ENCODE measurements at regions not wholly inside any gene's neighbourhood (a gene's known extent, or its start where the extent isn't known, plus 50 kb on each side); places are given as distances from the start of the nearest gene placed in this dataset.

GRCh38 chr13:97134364-97135095 is 87.6 kb upstream of the MBNL2 start:
- no peaks in the 10 kb centered on the region for H3K9me3 ChIP-seq (ENCODE audit: control insufficient read depth, low read length)
- H3K36me3 ChIP-seq (ENCODE audit: control insufficient read depth, insufficient read depth, low read length), result no peaks in the 10 kb centered on the region
- H3K27ac ChIP-seq (ENCODE audit: insufficient read depth, low read depth, low read length, poor library complexity, severe bottlenecking), result no peak overlapping the region
- no peak overlapping the region for H3K4me3 ChIP-seq (ENCODE audit: insufficient read depth, low read depth, low read length)
- peaks cover 10% of the 10 kb centered on the region for H3K4me1 ChIP-seq (ENCODE audit: control insufficient read depth, insufficient read depth, low read length)
- H3K27me3 ChIP-seq (ENCODE audit: control insufficient read depth, insufficient read depth, low read length, poor library complexity, severe bottlenecking), result no peaks in the 10 kb centered on the region
- WGBS, 2 experiments, result 92 to 93% methylated on average over 11 of the region's 11 CpGs

GRCh38 chr13:97135883-97136282 is 86.2 kb upstream of the MBNL2 start:
- Histone ChIP-seq H3K4me3 (ENCODE audit: insufficient read depth, low read depth, low read length) (no peak overlapping the region), H3K9me3 (ENCODE audit: control insufficient read depth, low read length) (no peaks in the 10 kb centered on the region)
- 63 to 78% methylated on average over 3 to 4 of the region's 4 CpGs for WGBS, 2 experiments

GRCh38 chr13:97136418-97136817 is 85.7 kb upstream of the MBNL2 start:
- Histone ChIP-seq H3K36me3 (ENCODE audit: control insufficient read depth, insufficient read depth, low read length) (no peaks in the 10 kb centered on the region), H3K27me3 (ENCODE audit: control insufficient read depth, insufficient read depth, low read length, poor library complexity, severe bottlenecking) (no peaks in the 10 kb centered on the region), H3K9me3 (ENCODE audit: control insufficient read depth, low read length) (no peaks in the 10 kb centered on the region), H3K27ac (ENCODE audit: insufficient read depth, low read depth, low read length, poor library complexity, severe bottlenecking) (no peak overlapping the region), H3K4me3 (ENCODE audit: insufficient read depth, low read depth, low read length) (no peak overlapping the region), H3K4me1 (ENCODE audit: control insufficient read depth, insufficient read depth, low read length) (peaks cover 9% of the 10 kb centered on the region)
- WGBS, 2 experiments, result 88 to 96% methylated on average over 3 of the region's 3 CpGs

More at GRCh38 chr13:97135883-97136282, 86.2 kb upstream of the MBNL2 start:
- no peak overlapping the region for H3K27ac ChIP-seq (ENCODE audit: insufficient read depth, low read depth, low read length, poor library complexity, severe bottlenecking)
- H3K27me3 ChIP-seq (ENCODE audit: control insufficient read depth, insufficient read depth, low read length, poor library complexity, severe bottlenecking), result no peaks in the 10 kb centered on the region
- H3K4me1 ChIP-seq (ENCODE audit: control insufficient read depth, insufficient read depth, low read length), result peaks cover 10% of the 10 kb centered on the region
- H3K36me3 ChIP-seq (ENCODE audit: control insufficient read depth, insufficient read depth, low read length), result no peaks in the 10 kb centered on the region

GRCh38 chr13:97139691-97140090 is 82.4 kb upstream of the MBNL2 start:
- Histone ChIP-seq H3K27ac (ENCODE audit: insufficient read depth, low read depth, low read length, poor library complexity, severe bottlenecking) (no peak overlapping the region), H3K9me3 (ENCODE audit: control insufficient read depth, low read length) (no peaks in the 10 kb centered on the region), H3K4me1 (ENCODE audit: control insufficient read depth, insufficient read depth, low read length) (no peaks in the 10 kb centered on the region), H3K36me3 (ENCODE audit: control insufficient read depth, insufficient read depth, low read length) (no peaks in the 10 kb centered on the region), H3K4me3 (ENCODE audit: insufficient read depth, low read depth, low read length) (no peak overlapping the region), H3K27me3 (ENCODE audit: control insufficient read depth, insufficient read depth, low read length, poor library complexity, severe bottlenecking) (no peaks in the 10 kb centered on the region)
- 71 to 72% methylated on average over 3 of the region's 3 CpGs for WGBS, 2 experiments

- H3K4me3 ChIP-seq (ENCODE audit: insufficient read depth, low read depth, low read length), result no peak overlapping the region
- H3K36me3 ChIP-seq (ENCODE audit: control insufficient read depth, insufficient read depth, low read length), result no peaks in the 10 kb centered on the region
- 84 to 90% methylated on average over 4 to 6 of the region's 6 CpGs for whole genome bisulfite sequencing, 2 experiments
- H3K9me3 ChIP-seq (ENCODE audit: control insufficient read depth, low read length), result no peaks in the 10 kb centered on the region
- H3K4me1 ChIP-seq (ENCODE audit: control insufficient read depth, insufficient read depth, low read length), result no peaks in the 10 kb centered on the region
- H3K27ac ChIP-seq (ENCODE audit: insufficient read depth, low read depth, low read length, poor library complexity, severe bottlenecking), result no peak overlapping the region
- H3K27me3 ChIP-seq (ENCODE audit: control insufficient read depth, insufficient read depth, low read length, poor library complexity, severe bottlenecking), result no peaks in the 10 kb centered on the region
Measured at GRCh38 chr13:97140131-97140530, 82.0 kb upstream of the MBNL2 start.

GRCh38 chr13:97140611-97141010 is 81.5 kb upstream of the MBNL2 start:
- H3K9me3 ChIP-seq (ENCODE audit: control insufficient read depth, low read length), result no peaks in the 10 kb centered on the region
- 83 to 87% methylated on average over 3 of the region's 3 CpGs for WGBS, 2 experiments
- no peaks in the 10 kb centered on the region for H3K4me1 ChIP-seq (ENCODE audit: control insufficient read depth, insufficient read depth, low read length)
- H3K27me3 ChIP-seq (ENCODE audit: control insufficient read depth, insufficient read depth, low read length, poor library complexity, severe bottlenecking), result no peaks in the 10 kb centered on the region
- H3K36me3 ChIP-seq (ENCODE audit: control insufficient read depth, insufficient read depth, low read length), result no peaks in the 10 kb centered on the region
- H3K4me3 ChIP-seq (ENCODE audit: insufficient read depth, low read depth, low read length), result no peak overlapping the region
- H3K27ac ChIP-seq (ENCODE audit: insufficient read depth, low read depth, low read length, poor library complexity, severe bottlenecking), result no peak overlapping the region

GRCh38 chr13:97141097-97141496 is 81.0 kb upstream of the MBNL2 start:
- Histone ChIP-seq H3K4me1 (ENCODE audit: control insufficient read depth, insufficient read depth, low read length) (no peaks in the 10 kb centered on the region), H3K4me3 (ENCODE audit: insufficient read depth, low read depth, low read length) (no peak overlapping the region), H3K9me3 (ENCODE audit: control insufficient read depth, low read length) (no peaks in the 10 kb centered on the region), H3K27ac (ENCODE audit: insufficient read depth, low read depth, low read length, poor library complexity, severe bottlenecking) (no peak overlapping the region), H3K36me3 (ENCODE audit: control insufficient read depth, insufficient read depth, low read length) (no peaks in the 10 kb centered on the region), H3K27me3 (ENCODE audit: control insufficient read depth, insufficient read depth, low read length, poor library complexity, severe bottlenecking) (no peaks in the 10 kb centered on the region)
- WGBS, 2 experiments, result 82 to 92% methylated on average over 1 to 2 of the region's 3 CpGs

- Histone ChIP-seq H3K36me3 (ENCODE audit: control insufficient read depth, insufficient read depth, low read length) (no peaks in the 10 kb centered on the region), H3K27me3 (ENCODE audit: control insufficient read depth, insufficient read depth, low read length, poor library complexity, severe bottlenecking) (no peaks in the 10 kb centered on the region), H3K9me3 (ENCODE audit: control insufficient read depth, low read length) (no peaks in the 10 kb centered on the region), H3K27ac (ENCODE audit: insufficient read depth, low read depth, low read length, poor library complexity, severe bottlenecking) (no peak overlapping the region), H3K4me3 (ENCODE audit: insufficient read depth, low read depth, low read length) (no peak overlapping the region), H3K4me1 (ENCODE audit: control insufficient read depth, insufficient read depth, low read length) (no peaks in the 10 kb centered on the region)
- WGBS, 2 experiments, result 18 to 30% methylated on average over 5 of the region's 5 CpGs
Measured at GRCh38 chr13:97141564-97142005, 80.5 kb upstream of the MBNL2 start.

GRCh38 chr13:97142452-97142851 is 79.7 kb upstream of the MBNL2 start:
- H3K27ac ChIP-seq (ENCODE audit: insufficient read depth, low read depth, low read length, poor library complexity, severe bottlenecking), result no peak overlapping the region
- no peaks in the 10 kb centered on the region for H3K9me3 ChIP-seq (ENCODE audit: control insufficient read depth, low read length)
- no peaks in the 10 kb centered on the region for H3K36me3 ChIP-seq (ENCODE audit: control insufficient read depth, insufficient read depth, low read length)
- no peaks in the 10 kb centered on the region for H3K4me1 ChIP-seq (ENCODE audit: control insufficient read depth, insufficient read depth, low read length)
- H3K27me3 ChIP-seq (ENCODE audit: control insufficient read depth, insufficient read depth, low read length, poor library complexity, severe bottlenecking), result no peaks in the 10 kb centered on the region
- WGBS, 2 experiments, result 57 to 68% methylated on average over 7 to 8 of the region's 8 CpGs
- H3K4me3 ChIP-seq (ENCODE audit: insufficient read depth, low read depth, low read length), result no peak overlapping the region

- H3K36me3 ChIP-seq (ENCODE audit: control insufficient read depth, insufficient read depth, low read length), result no peaks in the 10 kb centered on the region
- WGBS, 2 experiments, result 93 to 95% methylated on average over 2 of the region's 2 CpGs
- H3K27me3 ChIP-seq (ENCODE audit: control insufficient read depth, insufficient read depth, low read length, poor library complexity, severe bottlenecking), result no peaks in the 10 kb centered on the region
- H3K4me3 ChIP-seq (ENCODE audit: insufficient read depth, low read depth, low read length), result no peak overlapping the region
- H3K4me1 ChIP-seq (ENCODE audit: control insufficient read depth, insufficient read depth, low read length), result no peaks in the 10 kb centered on the region
- H3K9me3 ChIP-seq (ENCODE audit: control insufficient read depth, low read length), result no peaks in the 10 kb centered on the region
- H3K27ac ChIP-seq (ENCODE audit: insufficient read depth, low read depth, low read length, poor library complexity, severe bottlenecking), result no peak overlapping the region
Measured at GRCh38 chr13:97145057-97145456, 77.1 kb upstream of the MBNL2 start.
